GM23338 (cell line): ENCODE measurements at regions not wholly inside any gene's neighbourhood (a gene's known extent, or its start where the extent isn't known, plus 50 kb on each side); places are given as distances from the start of the nearest gene placed in this dataset.

ENCODE experiments used
- ATAC-seq: fragments of 200-7000 bp; cut with Tn5 transposase; 3 replicates; pipeline ENCODE4 v1.9.1; 2020
- DNase-seq: peaks from one replicate; pipeline ENCODE4 v3.0.0-alpha.2; 2015; ENCODE audit warnings: low spot score
- H2AFZ ChIP-seq: fragments of 200-600 bp; sonication (generic); 2 replicates; pipeline ENCODE4 v1.8.0; 2016; ENCODE audit warnings: antibody characterized with exemption, mild to moderate bottlenecking, moderate library complexity
- H3F3A ChIP-seq: fragments of 200-600 bp; sonication (generic); replicated peaks from 2 replicates; pipeline ENCODE4 v1.8.0; 2017; ENCODE audit warnings: antibody characterized with exemption, mixed run types, low read depth
- H3K27ac ChIP-seq: fragments of 200-600 bp; sonication (generic); 2 replicates; pipeline ENCODE4 v1.6.1; 2016; ENCODE audit warnings: low read depth
- H3K27me3 ChIP-seq: fragments of 200-600 bp; sonication (generic); 2 replicates; pipeline ENCODE4 v1.8.0; 2016; ENCODE audit warnings: mild to moderate bottlenecking, mixed run types, moderate library complexity; ENCODE audit not compliant: insufficient read depth
- H3K36me3 ChIP-seq: fragments of 200-600 bp; sonication (generic); 2 replicates; pipeline ENCODE4 v1.8.0; 2016; ENCODE audit warnings: mild to moderate bottlenecking; ENCODE audit not compliant: insufficient read depth
- H3K4me1 ChIP-seq: fragments of 200-600 bp; sonication (generic); 2 replicates; pipeline ENCODE4 v1.8.0; 2016; ENCODE audit warnings: mild to moderate bottlenecking, moderate library complexity; ENCODE audit not compliant: insufficient read depth
- H3K4me2 ChIP-seq: fragments of 200-600 bp; sonication (generic); 2 replicates; pipeline ENCODE4 v1.7.1; 2017; ENCODE audit warnings: mixed run types
- H3K4me3 ChIP-seq: fragments of 200-600 bp; sonication (generic); 2 replicates; pipeline ENCODE4 v1.6.1; 2016; ENCODE audit warnings: mixed run types
- H3K79me2 ChIP-seq: fragments of 200-600 bp; sonication (generic); replicated peaks from 2 replicates; pipeline ENCODE4 v1.8.0; 2017; ENCODE audit warnings: mild to moderate bottlenecking; ENCODE audit not compliant: insufficient read depth
- H3K9me2 ChIP-seq: fragments of 200-600 bp; sonication (generic); 2 replicates; pipeline ENCODE4 v1.8.0; 2017; ENCODE audit not compliant: insufficient read depth
- H4K20me1 ChIP-seq: fragments of 200-600 bp; sonication (generic); replicated peaks from 2 replicates; pipeline ENCODE4 v1.8.0; 2017; ENCODE audit warnings: mild to moderate bottlenecking; ENCODE audit not compliant: insufficient read depth
- H3K27ac Mint-ChIP-seq: 2 replicates; pipeline ENCODE4 v1.8.0; 2020; ENCODE audit warnings: inconsistent platforms, mild to moderate bottlenecking, moderate library complexity, mixed read lengths
- H3K27me3 Mint-ChIP-seq: 3 replicates; pipeline ENCODE4 v1.8.0; 2022; ENCODE audit warnings: low read depth, mild to moderate bottlenecking, moderate library complexity, mixed read lengths, inconsistent platforms; ENCODE audit not compliant: insufficient read depth, poor library complexity
- H3K36me3 Mint-ChIP-seq: 3 replicates; pipeline ENCODE4 v1.8.0; 2021; ENCODE audit warnings: low read depth, mild to moderate bottlenecking, inconsistent platforms, moderate library complexity, mixed read lengths
- H3K4me1 Mint-ChIP-seq: 3 replicates; pipeline ENCODE4 v1.8.0; 2020; ENCODE audit warnings: mild to moderate bottlenecking, inconsistent platforms, mixed read lengths
- H3K4me3 Mint-ChIP-seq: 3 replicates; pipeline ENCODE4 v1.8.0; 2021; ENCODE audit warnings: moderate library complexity, mild to moderate bottlenecking, inconsistent platforms, mixed read lengths
- H3K9me3 Mint-ChIP-seq: 3 replicates; pipeline ENCODE4 v1.8.0; 2020; ENCODE audit warnings: moderate library complexity, mild to moderate bottlenecking, inconsistent platforms, mixed read lengths
- EZH2 ChIP-seq: fragments of 200-600 bp; sonication (generic); IDR thresholded peaks from one replicate; pipeline ENCODE4 v1.8.0; 2017; ENCODE audit warnings: antibody characterized with exemption, mild to moderate bottlenecking, low read depth; ENCODE audit not compliant: unreplicated experiment
- EZH2phosphoT487 ChIP-seq: fragments of 200-600 bp; sonication (generic); IDR thresholded peaks from one replicate; pipeline ENCODE4 v1.8.1; 2018; ENCODE audit warnings: antibody characterized with exemption; ENCODE audit not compliant: unreplicated experiment
- JUNB ChIP-seq: IDR thresholded peaks from one replicate; pipeline ENCODE4 v1.6.1; 2016; ENCODE audit warnings: antibody characterized with exemption; ENCODE audit not compliant: unreplicated experiment
- NANOG ChIP-seq: IDR thresholded peaks from 2 replicates; pipeline ENCODE4 v1.6.1; 2016; ENCODE audit warnings: antibody characterized with exemption, borderline replicate concordance
- POLR2AphosphoS5 ChIP-seq: IDR thresholded peaks from 2 replicates; pipeline ENCODE4 v1.6.1; 2016; ENCODE audit warnings: antibody characterized with exemption, low read depth
- ZNF114 ChIP-seq: fragments of 250-450 bp; sonication (Bioruptor Pico); IDR thresholded peaks from 2 replicates; pipeline ENCODE4 v1.5.0; 2020; ENCODE audit warnings: mild to moderate bottlenecking, moderate library complexity
- TF ChIP-seq, protein P1 (sequence below), 2 experiments: fragments of 200-600 bp in 1 of 2; sonication (generic) in 1 of 2; conservative IDR thresholded peaks; 2 replicates each; pipeline versions ENCODE4 v1.5.1 to v1.6.1; 2016 to 2017; ENCODE audit warnings: antibody characterized with exemption in 2 of 2, low read depth in 2 of 2, mild to moderate bottlenecking in 2 of 2, moderate library complexity in 1 of 2
- TF ChIP-seq, protein P2 (sequence below): fragments of 250-450 bp; sonication (Bioruptor Pico); IDR thresholded peaks from 2 replicates; pipeline ENCODE4 v1.5.0; 2020; ENCODE audit warnings: mild to moderate bottlenecking, moderate library complexity

DNA sequence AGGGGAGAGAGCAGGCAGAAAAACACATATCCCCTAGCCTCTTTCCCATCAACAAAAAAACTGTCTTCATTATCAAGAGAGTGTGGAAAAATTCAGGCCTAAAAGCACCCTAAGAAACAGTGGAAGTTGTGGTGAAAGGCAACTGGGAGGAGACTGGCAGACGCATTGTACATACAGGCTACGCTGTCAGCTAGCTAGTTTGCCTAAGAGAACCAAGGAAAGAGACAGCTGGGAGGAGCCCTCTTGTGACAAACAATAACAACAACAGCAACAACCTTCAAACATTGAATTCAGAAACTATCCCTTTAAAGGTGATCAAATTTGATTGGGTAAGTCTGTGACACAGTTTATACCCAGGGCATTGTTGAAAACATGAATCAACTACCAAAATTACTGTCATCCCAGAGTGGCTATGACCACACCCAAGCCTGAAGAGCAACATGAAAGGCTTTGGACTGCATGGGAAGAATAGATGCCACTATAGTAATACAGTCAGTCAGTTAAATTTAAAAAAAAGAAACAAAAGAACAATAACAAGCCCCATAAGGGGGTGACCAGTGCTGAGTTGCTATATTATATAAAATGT, 88.9 kb upstream of the CRIM1 start:
- DNase-seq (peak; percentile 9), ATAC-seq (no peak; the same call in 2 of the 3 replicates)
- H2AFZ ChIP-seq = peak overlapping the region; percentile 24; the same call in 1 of the 2 replicates
- no peak for TF ChIP-seq EZH2
- TF ChIP-seq, protein P1, sequence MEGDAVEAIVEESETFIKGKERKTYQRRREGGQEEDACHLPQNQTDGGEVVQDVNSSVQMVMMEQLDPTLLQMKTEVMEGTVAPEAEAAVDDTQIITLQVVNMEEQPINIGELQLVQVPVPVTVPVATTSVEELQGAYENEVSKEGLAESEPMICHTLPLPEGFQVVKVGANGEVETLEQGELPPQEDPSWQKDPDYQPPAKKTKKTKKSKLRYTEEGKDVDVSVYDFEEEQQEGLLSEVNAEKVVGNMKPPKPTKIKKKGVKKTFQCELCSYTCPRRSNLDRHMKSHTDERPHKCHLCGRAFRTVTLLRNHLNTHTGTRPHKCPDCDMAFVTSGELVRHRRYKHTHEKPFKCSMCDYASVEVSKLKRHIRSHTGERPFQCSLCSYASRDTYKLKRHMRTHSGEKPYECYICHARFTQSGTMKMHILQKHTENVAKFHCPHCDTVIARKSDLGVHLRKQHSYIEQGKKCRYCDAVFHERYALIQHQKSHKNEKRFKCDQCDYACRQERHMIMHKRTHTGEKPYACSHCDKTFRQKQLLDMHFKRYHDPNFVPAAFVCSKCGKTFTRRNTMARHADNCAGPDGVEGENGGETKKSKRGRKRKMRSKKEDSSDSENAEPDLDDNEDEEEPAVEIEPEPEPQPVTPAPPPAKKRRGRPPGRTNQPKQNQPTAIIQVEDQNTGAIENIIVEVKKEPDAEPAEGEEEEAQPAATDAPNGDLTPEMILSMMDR (conservative IDR thresholded peaks at IDR 0.05; ENCODE audit: low read depth in 2 of 2) = peak in 1 of 2 experiments; percentile 27; a peak in 2 of 4 replicates
- H3K36me3 Mint-ChIP-seq = peaks cover 23% of the 10 kb centered on the region; the same call in 2 of the 3 replicates
- peaks cover 36% of the 10 kb centered on the region for H3K4me1 Mint-ChIP-seq
- peaks cover 13% of the 10 kb centered on the region for H3K9me3 Mint-ChIP-seq
- no peaks in the 10 kb centered on the region for H3K36me3 ChIP-seq
- H3K9me2 ChIP-seq = no peaks in the 10 kb centered on the region
- H3K4me3 Mint-ChIP-seq = no peak overlapping the region
- no peaks in the 10 kb centered on the region for H3K79me2 ChIP-seq
- no peak overlapping the region for H3K27ac ChIP-seq
- no peaks in the 10 kb centered on the region for H4K20me1 ChIP-seq
- peaks cover 9% of the 10 kb centered on the region for H3K27me3 Mint-ChIP-seq
- H3K4me3 ChIP-seq = no peak overlapping the region
- peaks cover 26% of the 10 kb centered on the region for H3K4me1 ChIP-seq
- no peaks in the 10 kb centered on the region for H3K27me3 ChIP-seq
- H3K27ac Mint-ChIP-seq = 0 out of 2 replicates have a peak overlapping the region, but pooled peaks have one; percentile 4
- H3F3A ChIP-seq = no peaks in the 10 kb centered on the region
- H3K4me2 ChIP-seq = no peak overlapping the region

DNA sequence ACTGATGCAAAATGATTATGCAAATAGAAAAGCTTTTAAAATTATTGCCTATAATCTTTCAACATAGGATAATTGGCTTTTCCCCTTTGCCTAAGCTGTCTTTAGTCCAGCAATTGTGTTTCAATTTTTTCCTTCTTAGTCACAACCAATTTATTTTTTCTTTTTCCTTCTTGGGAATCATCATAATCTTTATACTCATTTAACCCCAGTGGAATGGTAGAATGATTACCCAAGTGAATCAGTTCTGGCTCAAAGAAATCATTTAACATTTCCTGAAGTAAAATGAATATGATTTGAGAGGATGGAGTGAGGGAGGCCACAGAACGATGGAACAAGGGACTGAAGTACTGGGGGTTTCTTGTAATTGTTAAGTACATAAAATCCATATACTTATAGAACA, 93.0 kb upstream of the CRIM1 start:
- no peaks in the 10 kb centered on the region for H3K79me2 ChIP-seq
- H3K4me3 ChIP-seq = no peak overlapping the region
- no peak for DNase-seq
- H3K36me3 Mint-ChIP-seq = peaks cover 14% of the 10 kb centered on the region; the same call in 2 of the 3 replicates
- H3F3A ChIP-seq = no peaks in the 10 kb centered on the region
- H3K27me3 ChIP-seq = no peaks in the 10 kb centered on the region
- H3K4me3 Mint-ChIP-seq = no peak overlapping the region
- H3K27ac Mint-ChIP-seq = no peak overlapping the region
- peaks cover 12% of the 10 kb centered on the region for H3K9me3 Mint-ChIP-seq
- peaks cover 3% of the 10 kb centered on the region for H3K27me3 Mint-ChIP-seq
- no peak overlapping the region for H3K4me2 ChIP-seq
- 0 out of 2 replicates have a peak, but pooled peaks cover 5% of the 10 kb centered on the region for H3K4me1 ChIP-seq
- H3K4me1 Mint-ChIP-seq = peaks cover 8% of the 10 kb centered on the region; the same call in 2 of the 3 replicates
- ATAC-seq = no peak
- H3K36me3 ChIP-seq = no peaks in the 10 kb centered on the region
- H3K9me2 ChIP-seq = no peaks in the 10 kb centered on the region
- H3K27ac ChIP-seq = no peak overlapping the region
- H2AFZ ChIP-seq = no peak overlapping the region
- H4K20me1 ChIP-seq = no peaks in the 10 kb centered on the region
- no peak for TF ChIP-seq JUNB
- TF ChIP-seq NANOG = no peak

DNA sequence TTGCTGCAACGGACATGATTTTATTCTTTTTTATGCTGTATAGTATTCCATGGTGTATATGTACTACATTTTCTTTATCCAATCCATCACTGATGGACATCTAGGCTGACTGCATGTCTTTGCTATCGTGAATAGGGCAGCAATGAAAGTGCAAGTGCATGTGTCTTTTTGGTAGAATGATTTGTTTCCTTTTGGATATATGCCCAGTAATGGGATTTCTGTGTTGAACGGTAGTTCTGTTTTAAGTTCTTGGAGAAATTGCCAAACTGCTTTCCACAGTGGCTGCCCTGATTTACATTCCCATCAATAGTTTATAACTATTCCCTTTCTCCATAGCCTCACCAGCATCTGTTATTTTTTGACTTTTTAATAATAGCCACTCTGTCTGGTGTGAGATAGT, 99.7 kb upstream of the CRIM1 start:
- Mint-ChIP-seq H3K27ac (no peak overlapping the region), H3K36me3 (no peaks in the 10 kb centered on the region), H3K27me3 (no peaks in the 10 kb centered on the region), H3K9me3 (no peaks in the 10 kb centered on the region), H3K4me1 (peaks cover 4% of the 10 kb centered on the region), H3K4me3 (no peak overlapping the region)
- Histone ChIP-seq H3K79me2 (no peaks in the 10 kb centered on the region), H3K4me3 (no peak overlapping the region), H3K4me1 (no peaks in the 10 kb centered on the region; the same call in 1 of the 2 replicates), H3K4me2 (no peak overlapping the region), H3K9me2 (no peaks in the 10 kb centered on the region), H2AFZ (no peak overlapping the region), H3K27ac (no peak overlapping the region), H4K20me1 (no peaks in the 10 kb centered on the region), H3F3A (no peaks in the 10 kb centered on the region), H3K36me3 (no peaks in the 10 kb centered on the region), H3K27me3 (no peaks in the 10 kb centered on the region)
- DNase-seq = no peak
- ATAC-seq = no peak
- no peak for TF ChIP-seq EZH2phosphoT487
- no peak for TF ChIP-seq ZNF114 (CRISPR knock-in tag)
- TF ChIP-seq JUNB = no peak
- TF ChIP-seq, protein P2, sequence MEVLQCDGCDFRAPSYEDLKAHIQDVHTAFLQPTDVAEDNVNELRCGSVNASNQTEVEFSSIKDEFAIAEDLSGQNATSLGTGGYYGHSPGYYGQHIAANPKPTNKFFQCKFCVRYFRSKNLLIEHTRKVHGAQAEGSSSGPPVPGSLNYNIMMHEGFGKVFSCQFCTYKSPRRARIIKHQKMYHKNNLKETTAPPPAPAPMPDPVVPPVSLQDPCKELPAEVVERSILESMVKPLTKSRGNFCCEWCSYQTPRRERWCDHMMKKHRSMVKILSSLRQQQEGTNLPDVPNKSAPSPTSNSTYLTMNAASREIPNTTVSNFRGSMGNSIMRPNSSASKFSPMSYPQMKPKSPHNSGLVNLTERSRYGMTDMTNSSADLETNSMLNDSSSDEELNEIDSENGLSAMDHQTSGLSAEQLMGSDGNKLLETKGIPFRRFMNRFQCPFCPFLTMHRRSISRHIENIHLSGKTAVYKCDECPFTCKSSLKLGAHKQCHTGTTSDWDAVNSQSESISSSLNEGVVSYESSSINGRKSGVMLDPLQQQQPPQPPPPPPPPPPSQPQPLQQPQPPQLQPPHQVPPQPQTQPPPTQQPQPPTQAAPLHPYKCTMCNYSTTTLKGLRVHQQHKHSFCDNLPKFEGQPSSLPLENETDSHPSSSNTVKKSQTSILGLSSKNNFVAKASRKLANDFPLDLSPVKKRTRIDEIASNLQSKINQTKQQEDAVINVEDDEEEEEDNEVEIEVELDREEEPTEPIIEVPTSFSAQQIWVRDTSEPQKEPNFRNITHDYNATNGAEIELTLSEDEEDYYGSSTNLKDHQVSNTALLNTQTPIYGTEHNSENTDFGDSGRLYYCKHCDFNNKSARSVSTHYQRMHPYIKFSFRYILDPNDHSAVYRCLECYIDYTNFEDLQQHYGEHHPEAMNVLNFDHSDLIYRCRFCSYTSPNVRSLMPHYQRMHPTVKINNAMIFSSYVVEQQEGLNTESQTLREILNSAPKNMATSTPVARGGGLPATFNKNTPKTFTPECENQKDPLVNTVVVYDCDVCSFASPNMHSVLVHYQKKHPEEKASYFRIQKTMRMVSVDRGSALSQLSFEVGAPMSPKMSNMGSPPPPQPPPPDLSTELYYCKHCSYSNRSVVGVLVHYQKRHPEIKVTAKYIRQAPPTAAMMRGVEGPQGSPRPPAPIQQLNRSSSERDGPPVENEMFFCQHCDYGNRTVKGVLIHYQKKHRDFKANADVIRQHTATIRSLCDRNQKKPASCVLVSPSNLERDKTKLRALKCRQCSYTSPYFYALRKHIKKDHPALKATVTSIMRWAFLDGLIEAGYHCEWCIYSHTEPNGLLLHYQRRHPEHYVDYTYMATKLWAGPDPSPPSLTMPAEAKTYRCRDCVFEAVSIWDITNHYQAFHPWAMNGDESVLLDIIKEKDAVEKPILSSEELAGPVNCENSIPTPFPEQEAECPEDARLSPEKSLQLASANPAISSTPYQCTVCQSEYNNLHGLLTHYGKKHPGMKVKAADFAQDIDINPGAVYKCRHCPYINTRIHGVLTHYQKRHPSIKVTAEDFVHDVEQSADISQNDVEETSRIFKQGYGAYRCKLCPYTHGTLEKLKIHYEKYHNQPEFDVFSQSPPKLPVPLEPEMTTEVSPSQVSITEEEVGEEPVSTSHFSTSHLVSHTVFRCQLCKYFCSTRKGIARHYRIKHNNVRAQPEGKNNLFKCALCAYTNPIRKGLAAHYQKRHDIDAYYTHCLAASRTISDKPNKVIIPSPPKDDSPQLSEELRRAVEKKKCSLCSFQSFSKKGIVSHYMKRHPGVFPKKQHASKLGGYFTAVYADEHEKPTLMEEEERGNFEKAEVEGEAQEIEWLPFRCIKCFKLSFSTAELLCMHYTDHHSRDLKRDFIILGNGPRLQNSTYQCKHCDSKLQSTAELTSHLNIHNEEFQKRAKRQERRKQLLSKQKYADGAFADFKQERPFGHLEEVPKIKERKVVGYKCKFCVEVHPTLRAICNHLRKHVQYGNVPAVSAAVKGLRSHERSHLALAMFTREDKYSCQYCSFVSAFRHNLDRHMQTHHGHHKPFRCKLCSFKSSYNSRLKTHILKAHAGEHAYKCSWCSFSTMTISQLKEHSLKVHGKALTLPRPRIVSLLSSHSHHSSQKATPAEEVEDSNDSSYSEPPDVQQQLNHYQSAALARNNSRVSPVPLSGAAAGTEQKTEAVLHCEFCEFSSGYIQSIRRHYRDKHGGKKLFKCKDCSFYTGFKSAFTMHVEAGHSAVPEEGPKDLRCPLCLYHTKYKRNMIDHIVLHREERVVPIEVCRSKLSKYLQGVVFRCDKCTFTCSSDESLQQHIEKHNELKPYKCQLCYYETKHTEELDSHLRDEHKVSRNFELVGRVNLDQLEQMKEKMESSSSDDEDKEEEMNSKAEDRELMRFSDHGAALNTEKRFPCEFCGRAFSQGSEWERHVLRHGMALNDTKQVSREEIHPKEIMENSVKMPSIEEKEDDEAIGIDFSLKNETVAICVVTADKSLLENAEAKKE (CRISPR knock-in tag) = no peak
- no peak for TF ChIP-seq POLR2AphosphoS5
- TF ChIP-seq NANOG = no peak
